RCC 7860 (cell line): ENCODE measurements at regions not wholly inside any gene's neighbourhood (a gene's known extent, or its start where the extent isn't known, plus 50 kb on each side); places are given as distances from the start of the nearest gene placed in this dataset.

ENCODE experiments used
- DNase-seq: peaks from one replicate; pipeline ENCODE4 v3.0.0-alpha.2; 2015; ENCODE audit warnings: low spot score
- FAIRE-seq: peaks from 2 replicates; lab custom pipeline; 2012; peaks lifted over from hg19 to GRCh38; lab: Jason Lieb, UNC

DNA sequence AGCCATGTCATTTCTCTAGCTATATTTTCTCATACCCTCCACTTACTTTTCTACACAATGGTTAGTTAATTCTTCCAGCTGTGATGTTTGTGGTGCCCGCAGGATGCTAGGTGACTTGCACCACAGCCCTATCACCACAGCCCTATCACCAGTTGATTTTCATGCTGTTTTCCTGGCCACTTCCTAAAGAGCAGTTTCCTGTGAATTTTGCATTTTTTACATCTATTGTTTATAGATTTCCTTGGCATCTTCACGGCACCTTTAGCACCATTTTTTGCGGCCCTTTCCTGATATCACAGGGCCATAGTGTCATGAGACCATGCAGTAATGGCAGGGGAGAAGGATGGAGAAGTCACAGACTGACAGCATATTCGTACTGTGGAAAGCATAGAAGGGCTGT is 132.9 kb upstream of the PRICKLE2 start:
- FAIRE-seq (no peak), DNase-seq (no peak)

DNA sequence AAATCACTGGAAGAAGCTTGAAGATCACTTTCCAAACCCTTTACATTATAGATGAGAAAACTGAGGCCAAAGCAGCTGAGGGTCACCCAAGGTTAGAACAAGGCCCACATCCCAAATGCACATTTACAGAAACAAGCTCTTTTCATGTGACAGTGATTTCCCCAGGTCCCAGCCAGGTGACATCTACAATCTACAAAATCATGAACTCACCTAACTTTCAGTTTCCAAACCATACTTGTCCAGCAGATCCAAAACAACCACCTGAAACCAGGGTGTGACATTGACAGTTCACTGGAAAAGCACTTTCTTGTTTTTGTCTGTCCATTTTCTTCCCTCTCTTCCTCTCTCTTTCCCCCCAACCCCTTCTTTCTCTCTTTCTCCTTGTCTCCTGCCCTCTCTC is 132.2 kb upstream of the PRICKLE2 start:
- no peak for DNase-seq
- FAIRE-seq, result no peak

DNA sequence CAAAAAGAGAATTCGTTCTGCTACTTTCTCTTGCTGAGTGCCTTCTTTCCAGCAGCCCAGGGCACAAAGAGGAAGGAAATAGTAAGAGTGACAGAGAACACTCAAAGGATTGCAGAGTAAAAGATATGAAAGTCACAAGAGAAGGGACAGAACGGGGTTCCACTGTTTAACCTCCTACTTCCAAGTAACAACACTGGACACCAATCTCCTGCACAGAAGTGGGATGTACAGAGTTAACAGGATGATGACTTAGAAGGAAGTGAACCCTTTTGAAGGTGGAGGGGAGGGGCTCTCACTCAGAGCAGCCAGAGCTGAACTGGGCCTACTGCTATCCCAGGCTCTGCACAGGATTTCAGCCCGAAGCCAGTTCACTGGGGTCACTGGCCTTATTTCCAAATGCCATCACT is 130.1 kb upstream of the PRICKLE2 start:
- DNase-seq, result peak; percentile 41
- FAIRE-seq, result no peak

DNA sequence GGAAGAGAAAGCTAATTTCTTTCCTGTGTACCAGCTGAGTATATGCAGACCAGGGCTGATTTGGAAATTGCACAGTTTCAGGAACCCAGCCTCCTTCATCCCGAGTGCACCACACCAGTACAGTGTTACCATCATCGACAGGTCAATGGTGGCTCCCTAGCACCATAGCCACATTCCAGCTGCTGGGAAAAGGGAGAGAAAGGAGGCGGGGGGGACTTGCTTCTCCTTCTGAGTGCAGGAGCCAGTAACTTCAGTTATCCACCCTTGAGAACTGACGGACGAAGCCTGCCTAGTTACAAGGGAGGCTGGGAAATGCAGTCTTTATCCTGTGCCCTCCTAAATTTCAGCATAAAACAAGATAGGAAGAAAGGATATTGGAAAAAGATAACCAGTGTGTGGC is 129.7 kb upstream of the PRICKLE2 start:
- FAIRE-seq, result no peak
- DNase-seq, result no peak

DNA sequence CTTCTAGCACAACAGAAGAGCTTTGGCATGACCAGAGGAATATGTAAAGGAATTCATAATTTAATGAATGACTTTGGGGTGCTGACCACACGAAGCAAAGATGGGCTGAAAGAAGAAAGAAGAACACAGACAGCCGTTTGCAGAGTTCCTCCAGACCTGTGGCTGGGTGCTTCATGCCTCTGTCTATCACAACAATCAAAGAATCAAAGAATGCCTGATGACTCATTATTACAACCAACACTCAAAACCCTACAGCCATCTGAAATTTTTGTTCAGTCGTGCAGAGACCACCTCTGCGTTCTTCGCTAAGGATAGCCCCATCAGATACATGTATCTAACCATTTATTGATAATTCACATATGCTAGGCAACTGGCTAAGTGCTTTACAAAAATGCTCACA is 129.0 kb upstream of the PRICKLE2 start:
- FAIRE-seq, result no peak
- DNase-seq, result peak; percentile 42

DNA sequence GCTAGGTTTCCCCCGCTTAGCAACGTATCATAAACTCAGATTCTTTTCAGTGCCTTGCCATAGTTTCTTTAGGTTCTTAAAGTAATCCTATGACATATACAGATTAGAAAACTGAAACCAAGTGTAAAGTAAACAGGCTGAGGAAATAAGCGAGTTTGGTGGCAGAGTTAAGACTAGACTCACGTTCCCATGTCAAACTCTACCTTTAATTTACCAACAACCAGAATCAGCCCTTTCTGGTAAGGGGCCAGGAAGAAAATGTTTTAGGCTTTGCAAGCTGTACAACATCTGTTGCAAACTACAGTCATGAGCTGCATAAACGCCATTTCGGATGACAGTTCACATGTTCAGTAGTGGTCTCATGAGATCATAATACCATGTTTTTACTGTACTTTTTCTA is 128.0 kb upstream of the PRICKLE2 start:
- no peak for DNase-seq
- FAIRE-seq, result no peak

DNA sequence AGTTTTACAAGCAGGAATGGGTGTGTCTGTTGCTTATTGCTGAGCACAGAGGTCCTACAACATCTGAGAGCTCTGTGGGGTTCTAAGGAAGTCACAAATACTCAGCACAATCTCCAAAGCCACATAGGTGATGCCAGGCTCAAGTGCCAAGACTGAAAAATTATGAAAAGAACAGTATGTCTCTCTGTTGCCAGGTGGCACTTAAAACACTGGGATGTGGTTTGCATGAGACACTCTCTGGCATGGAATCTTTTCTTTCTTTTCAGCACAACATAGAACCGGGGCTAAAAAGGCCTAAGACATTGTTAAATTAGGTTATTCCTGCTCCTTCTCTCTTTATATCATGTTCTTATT is 127.3 kb upstream of the PRICKLE2 start:
- FAIRE-seq, result no peak
- peak; percentile 27 for DNase-seq

DNA sequence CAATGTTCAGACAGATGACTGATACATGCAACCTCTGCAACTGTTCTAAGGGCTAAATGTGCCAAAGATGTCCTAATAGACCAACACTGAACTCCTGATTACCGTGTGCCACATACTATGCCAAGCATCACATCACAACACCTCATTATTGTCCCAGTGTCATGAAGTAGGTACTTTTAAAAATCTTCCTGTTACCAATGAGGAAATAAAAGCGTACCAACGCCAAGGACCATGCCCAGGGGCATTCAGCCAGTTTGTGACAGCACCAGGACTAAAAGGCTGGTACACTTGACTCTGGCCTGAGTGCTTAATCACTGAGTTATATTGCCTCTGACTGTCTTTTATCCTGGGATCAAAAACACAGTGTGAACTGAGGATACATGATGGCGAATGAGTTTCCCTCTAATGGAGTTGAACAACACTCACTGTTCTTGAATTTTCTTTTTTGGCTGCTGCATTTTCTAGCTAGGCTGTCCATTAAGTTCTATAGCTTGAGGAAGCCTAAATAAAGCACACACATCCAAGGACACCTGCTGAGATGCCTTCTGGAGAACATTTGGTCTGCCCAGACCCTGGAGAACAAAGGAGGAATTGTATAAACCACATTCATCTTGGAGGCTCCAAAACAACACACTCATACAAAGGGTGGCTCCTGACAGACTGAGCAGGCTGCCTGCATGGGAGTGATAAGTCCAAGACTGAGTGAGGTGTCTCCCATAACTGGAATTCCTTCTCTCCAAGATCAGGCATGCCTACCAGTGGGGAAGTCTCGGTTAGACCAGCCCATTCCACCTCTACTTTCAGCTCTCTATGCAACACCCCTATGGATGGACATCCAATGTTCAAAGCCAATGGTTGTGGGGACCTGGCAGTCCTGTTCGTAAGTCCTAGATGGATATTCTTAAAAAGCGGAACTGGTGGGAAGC is 126.7 kb upstream of the PRICKLE2 start:
- FAIRE-seq (no peak), DNase-seq (peak; percentile 65)

DNA sequence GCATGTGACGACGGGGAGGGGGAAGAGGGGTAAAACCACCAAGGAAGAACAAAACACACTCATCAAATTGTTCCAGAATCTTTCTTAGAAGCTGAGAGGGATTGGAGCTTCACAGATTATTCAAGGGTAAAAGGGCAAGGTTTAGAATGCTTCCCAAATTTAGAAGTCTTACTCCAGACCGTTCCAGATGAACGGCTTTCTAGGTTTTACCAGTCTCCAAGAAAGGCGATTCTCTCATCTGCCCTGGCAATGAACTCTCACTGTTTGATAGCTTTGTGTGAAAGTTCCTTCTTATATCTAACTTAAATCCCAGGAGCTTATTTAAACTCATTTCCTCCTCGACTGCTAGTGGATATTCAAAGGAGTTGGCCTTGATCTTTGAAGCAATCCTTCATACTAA is 124.3 kb upstream of the PRICKLE2 start:
- DNase-seq (peak; percentile 61), FAIRE-seq (peak; percentile 85)

DNA sequence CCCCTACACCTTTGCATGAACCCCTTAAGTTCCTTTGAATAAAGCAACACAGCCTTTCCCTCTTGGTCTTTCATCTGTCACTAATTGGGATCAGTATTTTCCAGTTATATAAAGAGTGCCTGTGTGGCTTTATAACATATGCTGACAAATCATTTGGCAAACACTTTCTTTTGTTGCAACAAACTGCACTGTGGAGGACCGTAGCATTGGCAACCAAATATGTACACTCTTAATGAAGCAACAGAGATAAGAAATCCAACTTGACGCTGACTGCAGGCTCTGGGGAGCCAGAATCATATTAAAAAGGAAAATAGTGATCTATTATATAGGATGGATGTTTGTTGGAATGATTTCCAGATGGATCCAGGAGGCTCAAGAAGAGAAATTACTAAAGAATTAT is 120.1 kb upstream of the PRICKLE2 start:
- FAIRE-seq (no peak), DNase-seq (peak; percentile 15)

DNA sequence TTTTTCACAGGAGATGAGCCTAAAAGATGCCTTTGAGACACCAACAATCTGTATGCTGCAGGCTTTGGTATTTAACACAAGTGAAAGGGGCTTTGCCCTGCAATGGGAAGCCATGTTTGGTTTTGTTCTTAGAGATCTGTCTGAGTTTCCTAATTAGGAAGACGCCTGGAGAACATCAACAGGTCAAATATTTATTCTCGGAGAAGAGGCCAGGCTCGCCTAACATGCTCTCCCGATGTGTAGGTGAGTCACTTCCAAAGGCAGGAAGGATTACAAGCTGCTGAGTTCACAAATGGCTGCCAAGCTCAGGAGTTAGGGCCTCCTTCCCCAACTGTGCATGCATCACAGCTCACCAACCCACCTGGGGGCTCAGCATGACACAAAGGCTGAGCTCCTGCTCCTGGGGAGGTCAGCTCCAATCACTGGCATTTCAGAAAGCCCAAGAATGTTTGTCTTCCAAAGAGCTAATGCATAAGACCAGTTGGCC is 119.5 kb upstream of the PRICKLE2 start:
- FAIRE-seq (peak; percentile 84), DNase-seq (peak; percentile 90)

DNA sequence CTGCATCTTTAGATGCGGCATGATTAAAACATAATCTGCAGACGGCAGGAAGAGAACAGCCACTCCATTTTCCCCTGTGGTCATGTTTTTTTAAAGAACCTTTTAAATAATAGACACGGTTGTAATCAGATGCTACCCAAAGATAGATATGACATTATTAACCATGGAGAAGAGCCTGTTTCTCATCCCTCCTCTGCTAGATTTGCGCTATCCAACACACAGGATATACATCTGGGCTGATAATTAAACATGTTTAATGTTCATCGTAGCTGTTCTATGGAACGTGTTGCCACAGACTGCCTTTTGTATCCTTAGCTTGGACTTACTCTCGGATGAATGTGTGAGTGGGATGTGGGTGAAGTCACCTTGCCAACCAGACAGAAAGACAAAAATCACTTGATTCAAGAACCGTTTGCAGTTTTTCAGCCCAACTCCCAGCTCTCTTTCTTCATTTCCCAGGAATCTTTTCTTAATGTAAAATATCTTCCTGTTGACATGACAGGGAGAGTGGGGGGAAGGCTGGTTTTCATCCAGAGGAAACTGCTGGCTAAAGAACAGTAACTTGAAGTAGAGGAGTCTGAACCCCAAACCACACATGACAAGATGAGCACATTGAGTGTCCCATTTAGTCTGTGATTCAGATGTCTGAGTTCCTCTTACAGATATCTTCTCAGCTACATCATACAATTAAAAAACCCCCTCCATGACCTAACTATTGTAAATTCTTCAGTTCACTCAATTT is 118.6 kb upstream of the PRICKLE2 start:
- peak; percentile 75 for DNase-seq
- peak; percentile 28 for FAIRE-seq

DNA sequence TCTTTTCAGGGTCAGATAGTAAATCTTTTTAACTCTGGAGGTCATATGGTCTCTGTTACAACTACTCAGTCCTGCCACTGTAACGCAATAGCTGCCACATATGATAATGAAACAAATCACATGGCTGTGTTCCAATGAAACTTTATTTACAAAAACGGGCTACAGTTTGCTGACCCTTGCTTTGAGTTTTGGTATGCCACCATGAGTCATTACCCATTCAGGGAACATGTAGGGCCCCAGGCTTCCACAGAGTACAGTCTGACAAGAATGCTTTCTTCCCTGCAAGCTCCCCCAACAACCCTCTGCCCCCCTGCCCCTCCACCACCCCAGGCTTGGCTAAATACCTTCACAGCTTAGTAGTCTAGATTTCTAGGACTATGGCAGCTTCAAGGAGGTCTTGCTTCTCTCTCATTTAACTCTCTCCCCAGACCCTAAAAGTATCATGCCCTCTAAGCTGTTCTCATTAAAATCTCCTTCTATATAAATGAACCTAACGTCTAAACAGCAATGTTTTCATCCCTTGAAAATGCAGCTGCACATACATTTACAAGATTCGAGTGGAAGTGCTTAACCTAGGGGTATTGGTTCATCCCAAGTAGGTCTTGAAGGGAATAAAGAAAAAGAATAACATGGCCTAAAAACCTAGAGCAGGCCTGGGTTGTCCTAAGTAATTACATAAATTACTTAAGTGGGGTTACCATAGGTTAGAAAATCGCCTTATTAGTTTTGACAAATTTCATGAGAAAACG is 117.8 kb upstream of the PRICKLE2 start:
- FAIRE-seq, result peak; percentile 63
- DNase-seq, result peak; percentile 77

DNA sequence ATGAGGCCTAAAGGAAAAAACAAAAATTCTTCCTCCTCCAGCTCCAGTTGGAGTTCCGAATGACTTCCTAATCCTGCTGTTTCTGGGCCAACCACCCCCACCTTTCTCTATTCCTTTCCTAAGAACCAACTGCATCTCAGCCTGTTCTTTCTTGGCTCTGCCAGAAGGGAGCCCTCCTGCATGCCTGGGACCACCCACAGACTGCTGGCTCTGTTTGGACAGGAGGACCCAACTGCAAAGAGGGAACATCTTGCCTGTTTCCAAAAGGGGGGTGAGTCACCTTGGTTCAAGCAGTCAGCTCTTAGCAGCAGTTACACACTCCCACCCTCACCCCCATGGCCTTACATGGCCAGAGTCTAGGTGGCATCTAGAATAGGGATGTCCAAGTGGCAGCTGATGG is 116.0 kb upstream of the PRICKLE2 start:
- no peak for FAIRE-seq
- DNase-seq, result peak; percentile 64

DNA sequence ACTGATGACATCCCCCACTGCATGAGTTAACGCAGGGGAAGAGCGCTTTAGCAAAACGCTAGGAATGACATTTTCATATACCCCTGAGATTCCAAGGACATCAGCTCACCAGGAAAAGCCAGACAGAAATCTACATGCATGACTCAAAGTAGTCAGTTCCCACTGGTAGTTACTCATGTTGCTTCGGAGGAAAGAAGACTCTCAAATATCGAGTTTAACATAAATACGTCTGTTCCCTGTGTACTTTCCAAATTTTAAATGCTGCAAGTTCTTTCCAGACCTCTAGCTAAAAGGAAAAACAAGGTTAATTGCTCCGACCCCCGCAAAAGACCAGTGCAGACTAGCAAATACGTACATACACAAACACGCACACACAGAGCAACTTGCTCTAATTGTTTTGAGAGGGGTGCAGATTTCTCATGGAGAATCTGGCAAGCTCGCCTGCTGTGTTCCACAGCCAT is 115.4 kb upstream of the PRICKLE2 start:
- FAIRE-seq (peak; percentile 91), DNase-seq (peak; percentile 88)

DNA sequence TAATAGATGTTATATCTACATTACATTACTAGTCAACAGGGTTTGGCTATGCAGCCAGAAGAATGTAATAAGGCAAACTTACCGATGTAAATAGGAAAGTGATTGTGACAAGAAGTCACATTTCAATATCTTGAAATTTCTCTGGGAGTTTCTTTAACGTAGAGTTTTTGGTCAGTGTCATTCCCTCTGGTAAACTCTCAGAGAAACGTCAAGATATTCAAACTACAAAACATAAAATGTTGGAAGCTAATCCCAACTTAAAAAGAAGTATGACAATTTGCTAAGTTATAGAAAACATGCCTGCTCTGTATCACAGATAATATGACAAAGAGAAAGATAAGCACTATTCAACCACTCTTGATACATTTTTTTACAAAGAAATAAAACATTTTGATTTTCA is 111.2 kb upstream of the PRICKLE2 start:
- no peak for FAIRE-seq

DNA sequence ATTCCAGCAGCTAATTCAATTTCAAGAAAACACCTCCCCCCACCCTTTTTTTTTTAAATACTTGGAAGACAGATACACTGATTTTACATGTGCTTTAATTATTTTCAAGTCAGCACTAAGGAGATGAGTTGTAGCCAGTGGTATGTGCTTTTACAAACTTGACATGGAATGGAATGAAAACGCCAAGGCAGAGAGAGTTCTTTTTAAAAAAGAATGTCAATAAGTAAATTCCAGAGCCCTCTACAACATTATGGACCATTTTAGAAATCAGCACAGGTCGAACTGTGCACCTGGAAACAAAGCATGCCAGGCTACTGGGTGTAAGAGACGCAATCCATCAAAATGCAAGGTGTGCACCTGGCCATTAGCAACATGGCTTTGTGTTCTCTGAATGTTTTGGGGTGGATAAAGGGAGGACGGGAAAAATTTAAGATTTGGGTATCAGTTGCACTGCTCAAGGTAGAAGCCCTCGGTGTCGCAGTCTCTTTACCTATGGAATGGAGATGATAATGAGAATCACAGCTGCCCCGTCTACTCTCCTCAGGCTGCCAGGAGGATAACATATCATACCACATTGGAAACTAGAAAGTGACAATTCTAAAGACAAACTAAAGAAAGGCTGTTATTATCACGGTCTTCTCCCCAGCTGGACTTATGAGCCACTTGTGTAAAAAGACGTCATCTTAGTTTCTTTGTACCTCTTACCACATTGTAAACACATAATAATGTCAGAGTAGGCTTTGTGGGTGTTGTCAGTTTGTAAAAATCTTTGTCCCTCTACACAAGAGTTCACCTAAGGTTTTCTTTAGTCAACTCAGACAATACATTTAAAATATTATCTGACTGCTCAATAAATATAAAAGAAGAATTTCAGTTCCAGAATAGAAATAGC is 107.4 kb upstream of the PRICKLE2 start:
- no peak for FAIRE-seq
- DNase-seq, result no peak

More for the DNA sequence above, 111.2 kb upstream of the PRICKLE2 start:
- no peak for DNase-seq

DNA sequence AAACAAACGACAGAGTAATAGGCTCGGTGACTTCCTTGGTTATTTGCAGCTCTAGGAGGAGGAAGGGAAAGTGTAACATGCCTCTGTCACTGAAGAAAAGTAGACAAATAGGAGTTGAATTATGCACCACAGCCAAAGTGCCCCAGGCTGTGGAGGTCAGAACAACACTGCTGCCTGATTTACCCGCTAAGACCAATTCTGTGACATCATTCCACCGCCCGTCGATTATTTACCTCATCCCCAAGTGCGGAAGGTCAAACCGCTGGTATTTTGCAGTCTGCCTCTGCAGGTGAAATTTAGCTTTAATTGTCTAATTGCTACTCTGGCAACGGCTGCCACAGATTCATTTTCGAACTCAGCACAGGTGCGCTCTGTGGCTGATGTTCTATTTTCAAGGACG is 106.3 kb upstream of the PRICKLE2 start:
- DNase-seq (no peak), FAIRE-seq (no peak)

DNA sequence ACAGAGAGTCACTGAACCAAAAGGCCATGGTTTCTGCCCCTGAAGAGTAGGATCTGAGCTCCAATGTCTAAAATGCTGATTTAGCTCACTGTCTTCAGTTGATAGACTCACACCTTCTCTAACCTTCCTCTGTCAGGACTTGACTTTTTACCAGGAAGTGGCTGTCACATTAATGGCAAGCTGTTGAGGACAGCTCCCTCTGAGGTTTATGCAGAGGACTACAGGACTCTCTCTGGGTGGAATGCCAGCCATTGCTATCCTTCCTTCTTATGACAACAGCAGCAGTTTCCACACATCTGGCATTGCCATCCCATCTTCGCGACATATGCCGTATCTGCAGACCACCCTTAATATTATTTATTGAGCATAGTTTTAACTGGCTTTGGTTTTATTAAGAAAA is 103.8 kb upstream of the PRICKLE2 start:
- FAIRE-seq (no peak), DNase-seq (no peak)
